T-cell (primary cell): ENCODE measurements at regions not wholly inside any gene's neighbourhood (a gene's known extent, or its start where the extent isn't known, plus 50 kb on each side); places are given as distances from the start of the nearest gene placed in this dataset.

Source experiments
- ATAC-seq, 4 experiments: fragments of 200-7000 bp in 3 of 4; fragments of 150-1000 bp in 1 of 4; cut with Tn5 transposase; replicated peaks in 1 of 4; 1 replicate in 3 of 4; 2 replicates in 1 of 4; pipeline ENCODE4 v1.10.0; 2021; ENCODE audit warnings: moderate library complexity in 3 of 4, mild to moderate bottlenecking in 2 of 4, moderate number of reproducible peaks in 1 of 4
- CTCF ChIA-PET, 2 donors: fragments of 300-600 bp; sonication (Branson Sonifier 250); formaldehyde crosslinking; loops; one replicate each; lab custom pipeline; 2022; ENCODE audit warnings: antibody characterized with exemption in 2 of 2; lab: Charles Lee
- POLR2A ChIA-PET, 2 donors: fragments of 300-600 bp; sonication (Branson Sonifier 250); formaldehyde crosslinking; loops; one replicate each; lab custom pipeline; 2022; ENCODE audit warnings: antibody characterized with exemption in 2 of 2; lab: Charles Lee
- DNase-seq, 35 experiments: peaks; one replicate each; pipeline versions ENCODE4 v3.0.0 to v3.0.0-alpha.2; 2013 to 2023
- H3K27ac ChIP-seq: one replicate; pipeline ENCODE4 v1.5.1; 2013; ENCODE audit warnings: low read length
- H3K27me3 ChIP-seq, 2 experiments: replicated peaks in 1 of 2; 1 replicate in 1 of 2; 2 replicates in 1 of 2; pipeline versions ENCODE4 v1.6.1 to v1.7.0; 2013; ENCODE audit warnings: low read length in 1 of 2, mixed read lengths in 1 of 2; ENCODE audit not compliant: control insufficient read depth in 2 of 2, insufficient read depth in 2 of 2; ENCODE audit errors: extremely low read depth in 1 of 2
- H3K36me3 ChIP-seq, 2 donors: 1 replicate in 1 of 2; 2 replicates in 1 of 2; pipeline versions ENCODE4 v1.6.1 to v1.7.0; 2013; ENCODE audit warnings: low read length in 1 of 2; ENCODE audit not compliant: control insufficient read depth in 2 of 2, insufficient read depth in 1 of 2; ENCODE audit errors: extremely low read depth in 1 of 2
- H3K4me1 ChIP-seq, 2 experiments: 1 replicate in 1 of 2; 2 replicates in 1 of 2; pipeline versions ENCODE4 v1.6.1 to v1.7.0; 2013; ENCODE audit warnings: low read length in 2 of 2, mixed read lengths in 1 of 2; ENCODE audit not compliant: insufficient read depth in 2 of 2, control insufficient read depth in 1 of 2; ENCODE audit errors: extremely low read depth in 1 of 2
- H3K4me3 ChIP-seq, 2 donors: 1 replicate in 1 of 2; 2 replicates in 1 of 2; pipeline versions ENCODE4 v1.5.1 to v1.7.0; 2013; ENCODE audit warnings: mild to moderate bottlenecking in 2 of 2, low read length in 1 of 2, moderate library complexity in 1 of 2; ENCODE audit not compliant: control insufficient read depth in 1 of 2; ENCODE audit errors: extremely low read depth in 1 of 2
- H3K9me3 ChIP-seq: 2 replicates; pipeline ENCODE4 v1.7.0; 2013
- H3K27ac Mint-ChIP-seq, 2 donors: one replicate each; pipeline ENCODE4 v1.8.0; 2020 to 2021; ENCODE audit warnings: mild to moderate bottlenecking in 2 of 2, mixed read lengths in 2 of 2
- H3K27me3 Mint-ChIP-seq, 2 donors: one replicate each; pipeline ENCODE4 v1.8.0; 2021 to 2022; ENCODE audit warnings: mixed read lengths in 2 of 2
- H3K36me3 Mint-ChIP-seq: one replicate; pipeline ENCODE4 v1.8.0; 2021; ENCODE audit warnings: mixed read lengths
- H3K4me1 Mint-ChIP-seq, 3 donors: one replicate each; pipeline ENCODE4 v1.8.0; 2020 to 2022; ENCODE audit warnings: mixed read lengths in 3 of 3, mild to moderate bottlenecking in 1 of 3
- H3K4me3 Mint-ChIP-seq, 3 donors: one replicate each; pipeline ENCODE4 v1.8.0; 2020 to 2022; ENCODE audit warnings: mild to moderate bottlenecking in 3 of 3, mixed read lengths in 3 of 3, moderate library complexity in 3 of 3
- H3K9me3 Mint-ChIP-seq, 3 donors: one replicate each; pipeline ENCODE4 v1.8.0; 2020 to 2022; ENCODE audit warnings: mixed read lengths in 3 of 3
- WGBS: methylation state at CpG from one replicate; pipeline ENCODE4 v1.1.5; 2013; ENCODE audit warnings: missing lambda C conversion rate; ENCODE audit not compliant: insufficient coverage; 5-methylcytosine and 5-hydroxymethylcytosine counted together

GRCh38 chr12:76252031-76252430 lies 96.2 kb downstream of the BBS10 start:
- H3K27me3 Mint-ChIP-seq, result peaks cover 1 to 9% of the 10 kb centered on the region in 2 donors
- Histone ChIP-seq H3K27me3 (peaks cover 0 to 3% of the 10 kb centered on the region in 2 experiments), H3K27ac (no peak overlapping the region), H3K4me3 (no peak overlapping the region), H3K4me1 (no peaks in the 10 kb centered on the region), H3K36me3 (no peaks in the 10 kb centered on the region), H3K9me3 (no peaks in the 10 kb centered on the region)
- WGBS, result 89% methylated on average over 8 of the region's 11 CpGs
- DNase-seq (no peak), ATAC-seq (no peak)
- H3K4me1 Mint-ChIP-seq, result no peaks in the 10 kb centered on the region
- H3K36me3 Mint-ChIP-seq, result no peaks in the 10 kb centered on the region
- H3K4me3 Mint-ChIP-seq, result no peak overlapping the region
- POLR2A ChIA-PET, result no interaction called here
- no peaks in the 10 kb centered on the region for H3K9me3 Mint-ChIP-seq
- CTCF ChIA-PET, result no interaction called here
- no peak overlapping the region for H3K27ac Mint-ChIP-seq

GRCh38 chr12:76250256-76250655 lies 98.0 kb downstream of the BBS10 start:
- POLR2A ChIA-PET, result no interaction called here
- H3K36me3 ChIP-seq, result no peaks in the 10 kb centered on the region
- no peak overlapping the region for H3K27ac ChIP-seq
- CTCF ChIA-PET, result no interaction called here
- Mint-ChIP-seq H3K4me3 (no peak overlapping the region), H3K9me3 (no peaks in the 10 kb centered on the region), H3K27ac (no peak overlapping the region), H3K27me3 (peaks cover 9% of the 10 kb centered on the region in 2 donors), H3K4me1 (no peaks in the 10 kb centered on the region), H3K36me3 (no peaks in the 10 kb centered on the region)
- WGBS, result no CpG with 5 or more reads among the region's 3 CpGs
- H3K4me1 ChIP-seq, result no peaks in the 10 kb centered on the region
- no peak overlapping the region for H3K4me3 ChIP-seq
- no peak for ATAC-seq
- H3K27me3 ChIP-seq, result peaks cover 0 to 3% of the 10 kb centered on the region in 2 experiments
- H3K9me3 ChIP-seq, result no peaks in the 10 kb centered on the region
- DNase-seq, result no peak

GRCh38 chr12:76249501-76249900 lies 98.7 kb downstream of the BBS10 start:
- no peaks in the 10 kb centered on the region for H3K4me1 ChIP-seq
- H3K27ac ChIP-seq, result no peak overlapping the region
- Mint-ChIP-seq H3K9me3 (no peaks in the 10 kb centered on the region), H3K27ac (no peak overlapping the region), H3K36me3 (no peaks in the 10 kb centered on the region), H3K27me3 (peaks cover 6 to 9% of the 10 kb centered on the region in 2 donors), H3K4me3 (no peak overlapping the region), H3K4me1 (no peaks in the 10 kb centered on the region)
- no peak for ATAC-seq
- no peak overlapping the region for H3K4me3 ChIP-seq
- no peak for DNase-seq
- peaks cover 0 to 6% of the 10 kb centered on the region in 2 experiments for H3K27me3 ChIP-seq
- ChIA-PET POLR2A (interaction anchor here in 1 of 2 donors (0.7 kb wide), 1 partner anchor 908 kb away, joined by 3 read pairs; no protein-coding TSS in a partner anchor), CTCF (no interaction called here)
- H3K36me3 ChIP-seq, result no peaks in the 10 kb centered on the region
- 20% methylated on average over 1 of the region's 2 CpGs for WGBS
- no peaks in the 10 kb centered on the region for H3K9me3 ChIP-seq

GRCh38 chr12:76247992-76248391 lies 100.2 kb downstream of the BBS10 start:
- CTCF ChIA-PET, result no interaction called here
- POLR2A ChIA-PET, result no interaction called here
- H3K27me3 Mint-ChIP-seq, result peaks cover 6 to 9% of the 10 kb centered on the region in 2 donors
- no peaks in the 10 kb centered on the region for H3K9me3 Mint-ChIP-seq
- no CpG with 5 or more reads among the region's 1 CpG for WGBS
- DNase-seq, result no peak
- no peaks in the 10 kb centered on the region for H3K36me3 Mint-ChIP-seq
- H3K4me1 ChIP-seq, result no peaks in the 10 kb centered on the region
- no peaks in the 10 kb centered on the region for H3K4me1 Mint-ChIP-seq
- ATAC-seq, result no peak
- H3K9me3 ChIP-seq, result no peaks in the 10 kb centered on the region
- H3K27me3 ChIP-seq, result peaks cover 0 to 11% of the 10 kb centered on the region in 2 experiments
- no peaks in the 10 kb centered on the region for H3K36me3 ChIP-seq
- H3K27ac ChIP-seq, result no peak overlapping the region
- H3K4me3 ChIP-seq, result no peak overlapping the region
- no peak overlapping the region for H3K4me3 Mint-ChIP-seq
- H3K27ac Mint-ChIP-seq, result no peak overlapping the region

GRCh38 chr12:76247026-76247646 lies 101.1 kb downstream of the BBS10 start:
- H3K4me1 Mint-ChIP-seq, result no peaks in the 10 kb centered on the region
- ChIA-PET POLR2A (no interaction called here), CTCF (interaction anchor here in 1 of 2 donors (0.5 kb wide), 1 partner anchor 208 kb away, joined by 5 read pairs; no protein-coding TSS in a partner anchor)
- no peaks in the 10 kb centered on the region for H3K9me3 Mint-ChIP-seq
- Histone ChIP-seq H3K27me3 (peaks cover 0 to 10% of the 10 kb centered on the region in 2 experiments), H3K4me1 (no peaks in the 10 kb centered on the region), H3K36me3 (no peaks in the 10 kb centered on the region), H3K4me3 (no peak overlapping the region), H3K9me3 (no peaks in the 10 kb centered on the region), H3K27ac (no peak overlapping the region)
- WGBS, result no CpG with 5 or more reads among the region's 4 CpGs
- H3K27ac Mint-ChIP-seq, result no peak overlapping the region
- ATAC-seq, result no peak
- H3K4me3 Mint-ChIP-seq, result no peak overlapping the region
- no peaks in the 10 kb centered on the region for H3K36me3 Mint-ChIP-seq
- DNase-seq, result no peak
- peaks cover 6 to 9% of the 10 kb centered on the region in 2 donors for H3K27me3 Mint-ChIP-seq

GRCh38 chr12:76246611-76247010 lies 101.6 kb downstream of the BBS10 start:
- Mint-ChIP-seq H3K4me1 (no peaks in the 10 kb centered on the region), H3K36me3 (no peaks in the 10 kb centered on the region), H3K4me3 (no peak overlapping the region), H3K9me3 (no peaks in the 10 kb centered on the region), H3K27me3 (peaks cover 6 to 9% of the 10 kb centered on the region in 2 donors), H3K27ac (no peak overlapping the region)
- ChIA-PET POLR2A (no interaction called here), CTCF (interaction anchor here in 1 of 2 donors (0.5 kb wide), 1 partner anchor 208 kb away, joined by 5 read pairs; no protein-coding TSS in a partner anchor)
- Histone ChIP-seq H3K4me1 (no peaks in the 10 kb centered on the region), H3K36me3 (no peaks in the 10 kb centered on the region), H3K9me3 (no peaks in the 10 kb centered on the region), H3K4me3 (no peak overlapping the region), H3K27ac (no peak overlapping the region), H3K27me3 (peaks cover 0 to 8% of the 10 kb centered on the region in 2 experiments)
- no peak for DNase-seq
- ATAC-seq, result no peak
- WGBS, result 14% methylated on average over 1 of the region's 2 CpGs
